GM23338 (cell line): ENCODE measurements at regions not wholly inside any gene's neighbourhood (a gene's known extent, or its start where the extent isn't known, plus 50 kb on each side); places are given as distances from the start of the nearest gene placed in this dataset.

Experiments
- ATAC-seq: fragments of 200-7000 bp; cut with Tn5 transposase; 3 replicates; pipeline ENCODE4 v1.9.1; 2020
- DNase-seq: peaks from one replicate; pipeline ENCODE4 v3.0.0-alpha.2; 2015; ENCODE audit warnings: low spot score
- H2AFZ ChIP-seq: fragments of 200-600 bp; sonication (generic); 2 replicates; pipeline ENCODE4 v1.8.0; 2016; ENCODE audit warnings: antibody characterized with exemption, mild to moderate bottlenecking, moderate library complexity
- H3F3A ChIP-seq: fragments of 200-600 bp; sonication (generic); replicated peaks from 2 replicates; pipeline ENCODE4 v1.8.0; 2017; ENCODE audit warnings: antibody characterized with exemption, mixed run types, low read depth
- H3K27ac ChIP-seq: fragments of 200-600 bp; sonication (generic); 2 replicates; pipeline ENCODE4 v1.6.1; 2016; ENCODE audit warnings: low read depth
- H3K27me3 ChIP-seq: fragments of 200-600 bp; sonication (generic); 2 replicates; pipeline ENCODE4 v1.8.0; 2016; ENCODE audit warnings: mild to moderate bottlenecking, mixed run types, moderate library complexity; ENCODE audit not compliant: insufficient read depth
- H3K36me3 ChIP-seq: fragments of 200-600 bp; sonication (generic); 2 replicates; pipeline ENCODE4 v1.8.0; 2016; ENCODE audit warnings: mild to moderate bottlenecking; ENCODE audit not compliant: insufficient read depth
- H3K4me1 ChIP-seq: fragments of 200-600 bp; sonication (generic); 2 replicates; pipeline ENCODE4 v1.8.0; 2016; ENCODE audit warnings: mild to moderate bottlenecking, moderate library complexity; ENCODE audit not compliant: insufficient read depth
- H3K4me2 ChIP-seq: fragments of 200-600 bp; sonication (generic); 2 replicates; pipeline ENCODE4 v1.7.1; 2017; ENCODE audit warnings: mixed run types
- H3K4me3 ChIP-seq: fragments of 200-600 bp; sonication (generic); 2 replicates; pipeline ENCODE4 v1.6.1; 2016; ENCODE audit warnings: mixed run types
- H3K79me2 ChIP-seq: fragments of 200-600 bp; sonication (generic); replicated peaks from 2 replicates; pipeline ENCODE4 v1.8.0; 2017; ENCODE audit warnings: mild to moderate bottlenecking; ENCODE audit not compliant: insufficient read depth
- H3K9me2 ChIP-seq: fragments of 200-600 bp; sonication (generic); 2 replicates; pipeline ENCODE4 v1.8.0; 2017; ENCODE audit not compliant: insufficient read depth
- H4K20me1 ChIP-seq: fragments of 200-600 bp; sonication (generic); replicated peaks from 2 replicates; pipeline ENCODE4 v1.8.0; 2017; ENCODE audit warnings: mild to moderate bottlenecking; ENCODE audit not compliant: insufficient read depth
- H3K27ac Mint-ChIP-seq: 2 replicates; pipeline ENCODE4 v1.8.0; 2020; ENCODE audit warnings: inconsistent platforms, mild to moderate bottlenecking, moderate library complexity, mixed read lengths
- H3K27me3 Mint-ChIP-seq: 3 replicates; pipeline ENCODE4 v1.8.0; 2022; ENCODE audit warnings: low read depth, mild to moderate bottlenecking, moderate library complexity, mixed read lengths, inconsistent platforms; ENCODE audit not compliant: insufficient read depth, poor library complexity
- H3K36me3 Mint-ChIP-seq: 3 replicates; pipeline ENCODE4 v1.8.0; 2021; ENCODE audit warnings: low read depth, mild to moderate bottlenecking, inconsistent platforms, moderate library complexity, mixed read lengths
- H3K4me1 Mint-ChIP-seq: 3 replicates; pipeline ENCODE4 v1.8.0; 2020; ENCODE audit warnings: mild to moderate bottlenecking, inconsistent platforms, mixed read lengths
- H3K4me3 Mint-ChIP-seq: 3 replicates; pipeline ENCODE4 v1.8.0; 2021; ENCODE audit warnings: moderate library complexity, mild to moderate bottlenecking, inconsistent platforms, mixed read lengths
- H3K9me3 Mint-ChIP-seq: 3 replicates; pipeline ENCODE4 v1.8.0; 2020; ENCODE audit warnings: moderate library complexity, mild to moderate bottlenecking, inconsistent platforms, mixed read lengths
- CREB1 ChIP-seq: fragments of 250-450 bp; sonication (Bioruptor Pico); IDR thresholded peaks from 2 replicates; pipeline ENCODE4 v1.5.0; 2020; ENCODE audit warnings: low read depth, mild to moderate bottlenecking, moderate library complexity
- EZH2 ChIP-seq: fragments of 200-600 bp; sonication (generic); IDR thresholded peaks from one replicate; pipeline ENCODE4 v1.8.0; 2017; ENCODE audit warnings: antibody characterized with exemption, mild to moderate bottlenecking, low read depth; ENCODE audit not compliant: unreplicated experiment
- EZH2phosphoT487 ChIP-seq: fragments of 200-600 bp; sonication (generic); IDR thresholded peaks from one replicate; pipeline ENCODE4 v1.8.1; 2018; ENCODE audit warnings: antibody characterized with exemption; ENCODE audit not compliant: unreplicated experiment
- JUNB ChIP-seq: IDR thresholded peaks from one replicate; pipeline ENCODE4 v1.6.1; 2016; ENCODE audit warnings: antibody characterized with exemption; ENCODE audit not compliant: unreplicated experiment
- NANOG ChIP-seq: IDR thresholded peaks from 2 replicates; pipeline ENCODE4 v1.6.1; 2016; ENCODE audit warnings: antibody characterized with exemption, borderline replicate concordance
- POLR2AphosphoS5 ChIP-seq: IDR thresholded peaks from 2 replicates; pipeline ENCODE4 v1.6.1; 2016; ENCODE audit warnings: antibody characterized with exemption, low read depth
- STAT1 ChIP-seq: IDR thresholded peaks from one replicate; pipeline ENCODE4 v1.6.1; 2016; ENCODE audit warnings: antibody characterized with exemption; ENCODE audit not compliant: unreplicated experiment
- ZNF114 ChIP-seq: fragments of 250-450 bp; sonication (Bioruptor Pico); IDR thresholded peaks from 2 replicates; pipeline ENCODE4 v1.5.0; 2020; ENCODE audit warnings: mild to moderate bottlenecking, moderate library complexity
- ZNF331 ChIP-seq: fragments of 250-450 bp; sonication (Bioruptor Pico); IDR thresholded peaks from 2 replicates; pipeline ENCODE4 v1.5.0; 2020; ENCODE audit warnings: low read depth, mild to moderate bottlenecking, moderate library complexity
- TF ChIP-seq, protein P1 (sequence below): IDR thresholded peaks from 2 replicates; pipeline ENCODE4 v1.6.1; 2016; ENCODE audit warnings: antibody characterized with exemption
- TF ChIP-seq, protein P2 (sequence below): fragments of 250-450 bp; sonication (Bioruptor Pico); IDR thresholded peaks from 2 replicates; pipeline ENCODE4 v1.5.0; 2020; ENCODE audit warnings: mild to moderate bottlenecking, moderate library complexity
- TF ChIP-seq, protein P3 (sequence below), 2 experiments: fragments of 200-600 bp in 1 of 2; sonication (generic) in 1 of 2; conservative IDR thresholded peaks; 2 replicates each; pipeline versions ENCODE4 v1.5.1 to v1.6.1; 2016 to 2017; ENCODE audit warnings: antibody characterized with exemption in 2 of 2, low read depth in 2 of 2, mild to moderate bottlenecking in 2 of 2, moderate library complexity in 1 of 2
- TF ChIP-seq, protein P4 (sequence below): IDR thresholded peaks from one replicate; pipeline ENCODE4 v1.6.1; 2018; ENCODE audit warnings: antibody characterized with exemption; ENCODE audit not compliant: unreplicated experiment

DNA sequence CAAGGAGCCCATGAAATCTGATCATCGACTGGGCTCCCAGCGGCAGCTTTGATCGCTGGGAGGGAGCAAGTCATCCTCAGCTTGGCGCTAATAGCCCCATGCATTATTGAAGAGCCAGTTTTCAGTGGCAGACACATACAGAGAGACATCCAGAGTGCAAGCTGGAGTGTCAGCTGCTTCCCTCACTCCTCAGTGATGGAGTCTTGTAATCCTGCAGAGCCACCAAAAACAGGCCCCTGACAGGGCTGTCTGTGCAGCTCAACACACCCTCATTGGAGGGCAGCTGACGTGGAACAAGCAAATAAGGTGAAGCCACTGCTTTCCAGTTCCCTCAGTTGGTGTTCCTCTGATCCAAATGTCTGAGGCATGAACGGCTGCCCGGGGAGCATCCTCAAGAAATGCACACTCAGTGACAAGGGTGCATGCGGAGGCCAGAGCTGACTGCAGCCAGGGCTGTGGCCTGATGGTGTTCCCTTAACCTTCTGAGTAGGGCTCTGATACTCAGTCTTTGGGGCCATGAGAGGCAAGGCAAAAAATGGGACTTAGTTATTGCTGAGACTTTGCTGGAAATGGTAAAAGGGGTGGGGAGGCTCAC is 97.4 kb downstream of the RHOB start:
- no peak overlapping the region for H3K4me3 Mint-ChIP-seq
- H4K20me1 ChIP-seq, result no peaks in the 10 kb centered on the region
- peaks cover 9% of the 10 kb centered on the region; the same call in 2 of the 3 replicates for H3K36me3 Mint-ChIP-seq
- peaks cover 23% of the 10 kb centered on the region for H3K4me1 Mint-ChIP-seq
- H3K36me3 ChIP-seq, result no peaks in the 10 kb centered on the region; the same call in 1 of the 2 replicates
- peaks cover 12% of the 10 kb centered on the region for H3K27me3 Mint-ChIP-seq
- no peaks in the 10 kb centered on the region for H3K79me2 ChIP-seq
- H3K27ac ChIP-seq, result no peak overlapping the region
- no peaks in the 10 kb centered on the region for H3K9me2 ChIP-seq
- no peak overlapping the region for H3K4me3 ChIP-seq
- no peak overlapping the region for H2AFZ ChIP-seq
- TF ChIP-seq, protein P1, sequence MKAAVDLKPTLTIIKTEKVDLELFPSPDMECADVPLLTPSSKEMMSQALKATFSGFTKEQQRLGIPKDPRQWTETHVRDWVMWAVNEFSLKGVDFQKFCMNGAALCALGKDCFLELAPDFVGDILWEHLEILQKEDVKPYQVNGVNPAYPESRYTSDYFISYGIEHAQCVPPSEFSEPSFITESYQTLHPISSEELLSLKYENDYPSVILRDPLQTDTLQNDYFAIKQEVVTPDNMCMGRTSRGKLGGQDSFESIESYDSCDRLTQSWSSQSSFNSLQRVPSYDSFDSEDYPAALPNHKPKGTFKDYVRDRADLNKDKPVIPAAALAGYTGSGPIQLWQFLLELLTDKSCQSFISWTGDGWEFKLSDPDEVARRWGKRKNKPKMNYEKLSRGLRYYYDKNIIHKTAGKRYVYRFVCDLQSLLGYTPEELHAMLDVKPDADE, result no peak
- TF ChIP-seq EZH2phosphoT487, result no peak
- TF ChIP-seq NANOG, result no peak
- no peak for TF ChIP-seq STAT1
- no peak for TF ChIP-seq CREB1
- TF ChIP-seq, protein P2, sequence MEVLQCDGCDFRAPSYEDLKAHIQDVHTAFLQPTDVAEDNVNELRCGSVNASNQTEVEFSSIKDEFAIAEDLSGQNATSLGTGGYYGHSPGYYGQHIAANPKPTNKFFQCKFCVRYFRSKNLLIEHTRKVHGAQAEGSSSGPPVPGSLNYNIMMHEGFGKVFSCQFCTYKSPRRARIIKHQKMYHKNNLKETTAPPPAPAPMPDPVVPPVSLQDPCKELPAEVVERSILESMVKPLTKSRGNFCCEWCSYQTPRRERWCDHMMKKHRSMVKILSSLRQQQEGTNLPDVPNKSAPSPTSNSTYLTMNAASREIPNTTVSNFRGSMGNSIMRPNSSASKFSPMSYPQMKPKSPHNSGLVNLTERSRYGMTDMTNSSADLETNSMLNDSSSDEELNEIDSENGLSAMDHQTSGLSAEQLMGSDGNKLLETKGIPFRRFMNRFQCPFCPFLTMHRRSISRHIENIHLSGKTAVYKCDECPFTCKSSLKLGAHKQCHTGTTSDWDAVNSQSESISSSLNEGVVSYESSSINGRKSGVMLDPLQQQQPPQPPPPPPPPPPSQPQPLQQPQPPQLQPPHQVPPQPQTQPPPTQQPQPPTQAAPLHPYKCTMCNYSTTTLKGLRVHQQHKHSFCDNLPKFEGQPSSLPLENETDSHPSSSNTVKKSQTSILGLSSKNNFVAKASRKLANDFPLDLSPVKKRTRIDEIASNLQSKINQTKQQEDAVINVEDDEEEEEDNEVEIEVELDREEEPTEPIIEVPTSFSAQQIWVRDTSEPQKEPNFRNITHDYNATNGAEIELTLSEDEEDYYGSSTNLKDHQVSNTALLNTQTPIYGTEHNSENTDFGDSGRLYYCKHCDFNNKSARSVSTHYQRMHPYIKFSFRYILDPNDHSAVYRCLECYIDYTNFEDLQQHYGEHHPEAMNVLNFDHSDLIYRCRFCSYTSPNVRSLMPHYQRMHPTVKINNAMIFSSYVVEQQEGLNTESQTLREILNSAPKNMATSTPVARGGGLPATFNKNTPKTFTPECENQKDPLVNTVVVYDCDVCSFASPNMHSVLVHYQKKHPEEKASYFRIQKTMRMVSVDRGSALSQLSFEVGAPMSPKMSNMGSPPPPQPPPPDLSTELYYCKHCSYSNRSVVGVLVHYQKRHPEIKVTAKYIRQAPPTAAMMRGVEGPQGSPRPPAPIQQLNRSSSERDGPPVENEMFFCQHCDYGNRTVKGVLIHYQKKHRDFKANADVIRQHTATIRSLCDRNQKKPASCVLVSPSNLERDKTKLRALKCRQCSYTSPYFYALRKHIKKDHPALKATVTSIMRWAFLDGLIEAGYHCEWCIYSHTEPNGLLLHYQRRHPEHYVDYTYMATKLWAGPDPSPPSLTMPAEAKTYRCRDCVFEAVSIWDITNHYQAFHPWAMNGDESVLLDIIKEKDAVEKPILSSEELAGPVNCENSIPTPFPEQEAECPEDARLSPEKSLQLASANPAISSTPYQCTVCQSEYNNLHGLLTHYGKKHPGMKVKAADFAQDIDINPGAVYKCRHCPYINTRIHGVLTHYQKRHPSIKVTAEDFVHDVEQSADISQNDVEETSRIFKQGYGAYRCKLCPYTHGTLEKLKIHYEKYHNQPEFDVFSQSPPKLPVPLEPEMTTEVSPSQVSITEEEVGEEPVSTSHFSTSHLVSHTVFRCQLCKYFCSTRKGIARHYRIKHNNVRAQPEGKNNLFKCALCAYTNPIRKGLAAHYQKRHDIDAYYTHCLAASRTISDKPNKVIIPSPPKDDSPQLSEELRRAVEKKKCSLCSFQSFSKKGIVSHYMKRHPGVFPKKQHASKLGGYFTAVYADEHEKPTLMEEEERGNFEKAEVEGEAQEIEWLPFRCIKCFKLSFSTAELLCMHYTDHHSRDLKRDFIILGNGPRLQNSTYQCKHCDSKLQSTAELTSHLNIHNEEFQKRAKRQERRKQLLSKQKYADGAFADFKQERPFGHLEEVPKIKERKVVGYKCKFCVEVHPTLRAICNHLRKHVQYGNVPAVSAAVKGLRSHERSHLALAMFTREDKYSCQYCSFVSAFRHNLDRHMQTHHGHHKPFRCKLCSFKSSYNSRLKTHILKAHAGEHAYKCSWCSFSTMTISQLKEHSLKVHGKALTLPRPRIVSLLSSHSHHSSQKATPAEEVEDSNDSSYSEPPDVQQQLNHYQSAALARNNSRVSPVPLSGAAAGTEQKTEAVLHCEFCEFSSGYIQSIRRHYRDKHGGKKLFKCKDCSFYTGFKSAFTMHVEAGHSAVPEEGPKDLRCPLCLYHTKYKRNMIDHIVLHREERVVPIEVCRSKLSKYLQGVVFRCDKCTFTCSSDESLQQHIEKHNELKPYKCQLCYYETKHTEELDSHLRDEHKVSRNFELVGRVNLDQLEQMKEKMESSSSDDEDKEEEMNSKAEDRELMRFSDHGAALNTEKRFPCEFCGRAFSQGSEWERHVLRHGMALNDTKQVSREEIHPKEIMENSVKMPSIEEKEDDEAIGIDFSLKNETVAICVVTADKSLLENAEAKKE (CRISPR knock-in tag), result no peak
- TF ChIP-seq ZNF114, result no peak
- no peak for TF ChIP-seq POLR2AphosphoS5
- TF ChIP-seq EZH2, result no peak
- no peak for TF ChIP-seq JUNB
- TF ChIP-seq, protein P3, sequence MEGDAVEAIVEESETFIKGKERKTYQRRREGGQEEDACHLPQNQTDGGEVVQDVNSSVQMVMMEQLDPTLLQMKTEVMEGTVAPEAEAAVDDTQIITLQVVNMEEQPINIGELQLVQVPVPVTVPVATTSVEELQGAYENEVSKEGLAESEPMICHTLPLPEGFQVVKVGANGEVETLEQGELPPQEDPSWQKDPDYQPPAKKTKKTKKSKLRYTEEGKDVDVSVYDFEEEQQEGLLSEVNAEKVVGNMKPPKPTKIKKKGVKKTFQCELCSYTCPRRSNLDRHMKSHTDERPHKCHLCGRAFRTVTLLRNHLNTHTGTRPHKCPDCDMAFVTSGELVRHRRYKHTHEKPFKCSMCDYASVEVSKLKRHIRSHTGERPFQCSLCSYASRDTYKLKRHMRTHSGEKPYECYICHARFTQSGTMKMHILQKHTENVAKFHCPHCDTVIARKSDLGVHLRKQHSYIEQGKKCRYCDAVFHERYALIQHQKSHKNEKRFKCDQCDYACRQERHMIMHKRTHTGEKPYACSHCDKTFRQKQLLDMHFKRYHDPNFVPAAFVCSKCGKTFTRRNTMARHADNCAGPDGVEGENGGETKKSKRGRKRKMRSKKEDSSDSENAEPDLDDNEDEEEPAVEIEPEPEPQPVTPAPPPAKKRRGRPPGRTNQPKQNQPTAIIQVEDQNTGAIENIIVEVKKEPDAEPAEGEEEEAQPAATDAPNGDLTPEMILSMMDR (conservative IDR thresholded peaks at IDR 0.05; ENCODE audit: low read depth in 2 of 2), result no peak
- TF ChIP-seq, protein P4, sequence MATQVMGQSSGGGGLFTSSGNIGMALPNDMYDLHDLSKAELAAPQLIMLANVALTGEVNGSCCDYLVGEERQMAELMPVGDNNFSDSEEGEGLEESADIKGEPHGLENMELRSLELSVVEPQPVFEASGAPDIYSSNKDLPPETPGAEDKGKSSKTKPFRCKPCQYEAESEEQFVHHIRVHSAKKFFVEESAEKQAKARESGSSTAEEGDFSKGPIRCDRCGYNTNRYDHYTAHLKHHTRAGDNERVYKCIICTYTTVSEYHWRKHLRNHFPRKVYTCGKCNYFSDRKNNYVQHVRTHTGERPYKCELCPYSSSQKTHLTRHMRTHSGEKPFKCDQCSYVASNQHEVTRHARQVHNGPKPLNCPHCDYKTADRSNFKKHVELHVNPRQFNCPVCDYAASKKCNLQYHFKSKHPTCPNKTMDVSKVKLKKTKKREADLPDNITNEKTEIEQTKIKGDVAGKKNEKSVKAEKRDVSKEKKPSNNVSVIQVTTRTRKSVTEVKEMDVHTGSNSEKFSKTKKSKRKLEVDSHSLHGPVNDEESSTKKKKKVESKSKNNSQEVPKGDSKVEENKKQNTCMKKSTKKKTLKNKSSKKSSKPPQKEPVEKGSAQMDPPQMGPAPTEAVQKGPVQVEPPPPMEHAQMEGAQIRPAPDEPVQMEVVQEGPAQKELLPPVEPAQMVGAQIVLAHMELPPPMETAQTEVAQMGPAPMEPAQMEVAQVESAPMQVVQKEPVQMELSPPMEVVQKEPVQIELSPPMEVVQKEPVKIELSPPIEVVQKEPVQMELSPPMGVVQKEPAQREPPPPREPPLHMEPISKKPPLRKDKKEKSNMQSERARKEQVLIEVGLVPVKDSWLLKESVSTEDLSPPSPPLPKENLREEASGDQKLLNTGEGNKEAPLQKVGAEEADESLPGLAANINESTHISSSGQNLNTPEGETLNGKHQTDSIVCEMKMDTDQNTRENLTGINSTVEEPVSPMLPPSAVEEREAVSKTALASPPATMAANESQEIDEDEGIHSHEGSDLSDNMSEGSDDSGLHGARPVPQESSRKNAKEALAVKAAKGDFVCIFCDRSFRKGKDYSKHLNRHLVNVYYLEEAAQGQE, result no peak
- TF ChIP-seq ZNF331 (CRISPR knock-in tag), result no peak
- H3K9me3 Mint-ChIP-seq, result peaks cover 13% of the 10 kb centered on the region; the same call in 2 of the 3 replicates
- DNase-seq, result no peak
- no peak overlapping the region for H3K4me2 ChIP-seq
- no peaks in the 10 kb centered on the region for H3K4me1 ChIP-seq
- H3F3A ChIP-seq, result no peaks in the 10 kb centered on the region
- no peak; the same call in 2 of the 3 replicates for ATAC-seq
- 0 out of 2 replicates have a peak overlapping the region, but pooled peaks have one; percentile 19 for H3K27ac Mint-ChIP-seq
- no peaks in the 10 kb centered on the region for H3K27me3 ChIP-seq
